ENCODE measurements at regions not wholly inside any gene's neighbourhood (a gene's known extent, or its start where the extent isn't known, plus 50 kb on each side); places are given as distances from the start of the nearest gene placed in this dataset.
A peak's percentile ranks its signal among the peaks of the same experiment; 100 is the strongest.
"Not testable (repeated sequence)": the region's sequence is repeated elsewhere in the genome, so short reads cannot be mapped to it uniquely, and the experiment has no call there.

DNA sequence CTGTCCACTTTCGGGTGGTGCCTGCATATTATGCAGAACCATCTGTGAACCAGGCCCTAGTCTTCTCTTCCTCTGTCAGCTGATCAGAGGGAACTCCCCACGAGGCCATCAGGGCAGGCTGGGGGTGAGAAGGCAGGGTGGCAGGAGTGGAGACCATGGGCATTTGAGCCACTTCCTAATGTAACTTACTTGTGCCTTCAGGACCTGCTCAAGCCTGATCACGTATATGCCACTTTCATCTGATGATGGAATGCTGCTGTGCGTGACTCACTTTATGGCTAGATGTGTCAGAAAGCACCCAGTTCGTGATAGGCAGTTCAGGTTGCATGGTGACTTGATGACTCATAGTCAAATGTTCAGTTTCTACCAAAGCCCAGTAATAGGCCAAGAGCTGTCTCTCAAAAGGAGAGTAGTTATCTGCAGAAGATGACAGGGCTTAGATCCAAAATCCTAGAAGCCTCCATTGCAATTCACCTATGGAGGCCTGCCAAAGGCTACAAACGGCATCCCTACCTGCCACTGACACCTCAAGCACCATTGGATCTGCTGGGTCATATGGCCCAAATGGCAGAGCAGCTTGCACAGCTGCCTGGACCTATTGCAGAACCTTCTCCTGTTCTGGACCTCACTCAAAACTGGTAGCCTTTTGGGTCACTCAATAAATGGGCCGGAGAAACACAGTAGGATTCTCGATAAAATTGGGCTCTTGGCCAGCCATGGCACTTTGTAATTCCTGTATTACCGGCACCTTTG lies 197.7 kb upstream of the PROK2 start:
- POLR2A ChIA-PET: interaction anchor here (0.6 to 1.0 kb wide), 4 partner anchors 13 to 774 kb away, joined by 3 to 4 read pairs (median 3); no protein-coding TSS in a partner anchor
- intact Hi-C loops (cut with micrococcal nuclease); H3K4me3 Mint-ChIP-seq (ENCODE audit: unreplicated experiment); H3K36me3 Mint-ChIP-seq (ENCODE audit: insufficient read depth, unreplicated experiment); H3K9me3 Mint-ChIP-seq (ENCODE audit: unreplicated experiment); BruUV-seq (replicated peaks): not testable (repeated sequence)
- CTCF ChIA-PET: interaction anchor here (1.0 to 1.5 kb wide), 3 partner anchors 11 to 837 kb away, joined by 4 to 6 read pairs (median 4); no protein-coding TSS in a partner anchor
- Mint-ChIP-seq H3K4me1 (ENCODE audit: insufficient read depth, unreplicated experiment) (peaks cover 16% of the 10 kb centered on the region), H3K27ac (ENCODE audit: low read depth, unreplicated experiment) (peak overlapping the region; percentile 12), H3K27me3 (ENCODE audit: insufficient read depth, unreplicated experiment) (peaks cover 19% of the 10 kb centered on the region)
- peak; percentile 96 for DNase-seq (ENCODE audit: unreplicated experiment)

GRCh38 chr3:71979175-71979574 lies 194.2 kb upstream of the PROK2 start:
- Mint-ChIP-seq H3K27me3 (ENCODE audit: insufficient read depth, unreplicated experiment) (peaks cover 54% of the 10 kb centered on the region), H3K27ac (ENCODE audit: low read depth, unreplicated experiment) (no peak overlapping the region), H3K9me3 (ENCODE audit: unreplicated experiment) (no peaks in the 10 kb centered on the region), H3K4me3 (ENCODE audit: unreplicated experiment) (no peak overlapping the region), H3K36me3 (ENCODE audit: insufficient read depth, unreplicated experiment) (no peaks in the 10 kb centered on the region), H3K4me1 (ENCODE audit: insufficient read depth, unreplicated experiment) (peaks cover 19% of the 10 kb centered on the region)
- no TSS peak for BruUV-seq (replicated peaks)
- no peak for TF ChIP-seq CTCF (IDR thresholded peaks at IDR 0.05; ENCODE audit: unreplicated experiment)
- CTCF ChIA-PET: interaction anchor here (0.6 kb wide), 1 partner anchor 745 kb away, joined by 3 read pairs; no protein-coding TSS in a partner anchor
- POLR2A ChIA-PET: interaction anchor here (0.6 kb wide), 2 partner anchors 124 to 837 kb away, joined by 3 read pairs; no protein-coding TSS in a partner anchor
- DNase-seq (ENCODE audit: unreplicated experiment): no peak
- intact Hi-C loops (cut with micrococcal nuclease): loop anchor here (5.0 kb wide), 1 partner anchor 843 kb away; no protein-coding TSS in a partner anchor

DNA sequence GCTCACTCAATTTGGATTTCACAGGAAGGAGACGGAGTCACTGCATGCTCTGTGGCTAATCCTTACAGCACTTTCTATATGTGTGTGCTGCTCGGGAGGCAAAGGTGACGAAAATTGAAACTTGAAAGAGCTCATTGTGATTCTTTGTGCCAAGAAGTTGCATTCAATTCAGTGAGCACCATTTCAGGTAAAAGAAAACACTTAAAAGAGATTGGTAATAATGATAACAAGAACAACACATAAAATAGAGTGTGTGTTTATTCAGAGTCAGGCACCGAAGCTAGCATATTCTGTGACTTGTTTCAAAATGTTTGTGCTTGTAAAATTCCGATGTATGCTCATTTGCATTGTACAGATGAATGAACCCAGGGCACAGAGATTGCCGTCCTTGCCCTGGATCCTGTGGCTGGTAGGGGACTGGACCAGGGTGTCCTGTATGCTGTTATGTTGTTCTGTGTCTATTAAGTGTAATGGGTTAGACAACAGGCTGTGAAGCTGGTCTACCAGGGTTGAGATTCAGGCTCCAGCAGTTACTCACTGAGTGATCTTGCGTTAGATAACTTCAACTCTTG lies 193.3 kb upstream of the PROK2 start:
- H3K4me3 Mint-ChIP-seq (ENCODE audit: unreplicated experiment): no peak overlapping the region
- H3K27me3 Mint-ChIP-seq (ENCODE audit: insufficient read depth, unreplicated experiment): peaks cover 63% of the 10 kb centered on the region
- ChIA-PET CTCF (interaction anchor here (0.6 to 1.6 kb wide), 6 partner anchors 13 to 844 kb away, joined by 3 to 7 read pairs (median 4); no protein-coding TSS in a partner anchor), POLR2A (interaction anchor here (0.6 kb wide), 1 partner anchor 838 kb away, joined by 3 read pairs; no protein-coding TSS in a partner anchor)
- no TSS peak for BruUV-seq (replicated peaks)
- intact Hi-C loops (cut with micrococcal nuclease): loop anchor here (5.0 kb wide), 1 partner anchor 844 kb away; no protein-coding TSS in a partner anchor
- TF ChIP-seq CTCF (IDR thresholded peaks at IDR 0.05; ENCODE audit: unreplicated experiment): no peak
- no peaks in the 10 kb centered on the region for H3K9me3 Mint-ChIP-seq (ENCODE audit: unreplicated experiment)
- peaks cover 20% of the 10 kb centered on the region for H3K4me1 Mint-ChIP-seq (ENCODE audit: insufficient read depth, unreplicated experiment)
- H3K36me3 Mint-ChIP-seq (ENCODE audit: insufficient read depth, unreplicated experiment): no peaks in the 10 kb centered on the region
- H3K27ac Mint-ChIP-seq (ENCODE audit: low read depth, unreplicated experiment): no peak overlapping the region
- no peak for DNase-seq (ENCODE audit: unreplicated experiment)

DNA sequence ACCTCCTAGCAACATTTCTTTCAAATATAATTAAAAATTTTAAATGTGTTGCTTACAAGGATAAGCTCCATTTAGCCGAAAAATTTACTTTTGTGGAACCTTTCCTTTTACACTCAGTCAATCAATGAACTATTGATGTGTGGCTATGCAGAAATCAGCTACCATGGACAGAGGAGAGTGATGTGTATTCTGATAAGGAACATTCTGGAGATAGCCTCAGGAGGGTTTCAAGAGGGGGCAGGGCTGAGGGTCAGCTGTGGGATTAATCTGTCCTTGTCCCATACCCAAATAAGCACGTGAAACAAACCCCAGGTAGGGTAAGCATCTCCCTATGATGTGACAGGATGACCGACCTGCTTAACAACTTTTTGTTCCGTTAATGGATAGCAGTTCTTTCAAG lies 192.6 kb upstream of the PROK2 start:
- ChIA-PET CTCF (interaction anchor here (0.6 to 1.6 kb wide), 7 partner anchors 10 to 845 kb away, joined by 3 to 7 read pairs (median 3); no protein-coding TSS in a partner anchor), POLR2A (interaction anchor here (0.8 to 1.0 kb wide), 2 partner anchors 147 to 535 kb away, joined by 3 to 4 read pairs; no protein-coding TSS in a partner anchor)
- Mint-ChIP-seq H3K36me3 (ENCODE audit: insufficient read depth, unreplicated experiment) (no peaks in the 10 kb centered on the region), H3K9me3 (ENCODE audit: unreplicated experiment) (no peaks in the 10 kb centered on the region), H3K4me1 (ENCODE audit: insufficient read depth, unreplicated experiment) (peaks cover 19% of the 10 kb centered on the region), H3K27me3 (ENCODE audit: insufficient read depth, unreplicated experiment) (peaks cover 70% of the 10 kb centered on the region), H3K4me3 (ENCODE audit: unreplicated experiment) (no peak overlapping the region), H3K27ac (ENCODE audit: low read depth, unreplicated experiment) (no peak overlapping the region)
- no peak for TF ChIP-seq CTCF (IDR thresholded peaks at IDR 0.05; ENCODE audit: unreplicated experiment)
- intact Hi-C loops (cut with micrococcal nuclease): loop anchor here (5.0 kb wide), 1 partner anchor 845 kb away; no protein-coding TSS in a partner anchor
- no peak for DNase-seq (ENCODE audit: unreplicated experiment)
- BruUV-seq (replicated peaks): no TSS peak

All from MCF 10A (cell line).